A673 (cell line): ENCODE measurements at regions not wholly inside any gene's neighbourhood (a gene's known extent, or its start where the extent isn't known, plus 50 kb on each side); places are given as distances from the start of the nearest gene placed in this dataset.
"Not testable (repeated sequence)": the region's sequence is repeated elsewhere in the genome, so short reads cannot be mapped to it uniquely, and the experiment has no call there.

Experiments
- EZH2 ChIP-seq: fragments of 200-600 bp; sonication (generic); IDR thresholded peaks from 2 replicates; pipeline ENCODE4 v1.6.1; 2017; ENCODE audit warnings: borderline replicate concordance, low read depth, mild to moderate bottlenecking, mixed read lengths, antibody characterized with exemption, low read length; ENCODE audit not compliant: poor library complexity, severe bottlenecking
- TF ChIP-seq, protein P1 (sequence below): fragments of 300-800, 200-600 bp; sonication (generic); conservative IDR thresholded peaks from 2 replicates; pipeline ENCODE4 v1.5.1; 2017; ENCODE audit warnings: low read depth, mild to moderate bottlenecking, antibody characterized with exemption, low read length, moderate library complexity, mixed read lengths

DNA sequence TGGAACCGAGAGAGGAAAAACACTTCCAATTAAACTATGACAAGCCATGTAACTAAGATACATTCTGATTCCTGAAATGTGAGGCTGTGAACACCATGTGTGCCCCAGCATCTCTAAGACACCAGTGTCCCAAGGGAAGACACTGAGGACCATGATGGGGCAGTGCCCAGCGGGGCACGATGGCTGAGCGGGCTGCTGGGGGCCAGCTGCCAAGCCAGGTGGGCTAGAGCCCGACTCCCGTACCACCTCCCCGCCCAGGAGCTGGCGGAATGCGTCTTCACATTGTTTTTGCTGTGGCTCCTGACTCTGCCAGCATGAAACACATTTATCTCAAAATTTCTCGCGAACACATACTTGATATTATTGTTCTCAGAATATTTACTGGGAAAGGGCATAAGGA lies 202.4 kb downstream of the RTP5 start:
- TF ChIP-seq, protein P1, sequence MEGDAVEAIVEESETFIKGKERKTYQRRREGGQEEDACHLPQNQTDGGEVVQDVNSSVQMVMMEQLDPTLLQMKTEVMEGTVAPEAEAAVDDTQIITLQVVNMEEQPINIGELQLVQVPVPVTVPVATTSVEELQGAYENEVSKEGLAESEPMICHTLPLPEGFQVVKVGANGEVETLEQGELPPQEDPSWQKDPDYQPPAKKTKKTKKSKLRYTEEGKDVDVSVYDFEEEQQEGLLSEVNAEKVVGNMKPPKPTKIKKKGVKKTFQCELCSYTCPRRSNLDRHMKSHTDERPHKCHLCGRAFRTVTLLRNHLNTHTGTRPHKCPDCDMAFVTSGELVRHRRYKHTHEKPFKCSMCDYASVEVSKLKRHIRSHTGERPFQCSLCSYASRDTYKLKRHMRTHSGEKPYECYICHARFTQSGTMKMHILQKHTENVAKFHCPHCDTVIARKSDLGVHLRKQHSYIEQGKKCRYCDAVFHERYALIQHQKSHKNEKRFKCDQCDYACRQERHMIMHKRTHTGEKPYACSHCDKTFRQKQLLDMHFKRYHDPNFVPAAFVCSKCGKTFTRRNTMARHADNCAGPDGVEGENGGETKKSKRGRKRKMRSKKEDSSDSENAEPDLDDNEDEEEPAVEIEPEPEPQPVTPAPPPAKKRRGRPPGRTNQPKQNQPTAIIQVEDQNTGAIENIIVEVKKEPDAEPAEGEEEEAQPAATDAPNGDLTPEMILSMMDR: not testable (repeated sequence)
- not testable (repeated sequence) for TF ChIP-seq EZH2
